T-cell (primary cell): ENCODE measurements at regions not wholly inside any gene's neighbourhood (a gene's known extent, or its start where the extent isn't known, plus 50 kb on each side); places are given as distances from the start of the nearest gene placed in this dataset.

Experiments used
- ATAC-seq, 4 experiments: fragments of 200-7000 bp in 3 of 4; fragments of 150-1000 bp in 1 of 4; cut with Tn5 transposase; replicated peaks in 1 of 4; 1 replicate in 3 of 4; 2 replicates in 1 of 4; pipeline ENCODE4 v1.10.0; 2021; ENCODE audit warnings: moderate library complexity in 3 of 4, mild to moderate bottlenecking in 2 of 4, moderate number of reproducible peaks in 1 of 4
- CTCF ChIA-PET, 2 donors: fragments of 300-600 bp; sonication (Branson Sonifier 250); formaldehyde crosslinking; loops; one replicate each; lab custom pipeline; 2022; ENCODE audit warnings: antibody characterized with exemption in 2 of 2; lab: Charles Lee
- POLR2A ChIA-PET, 2 donors: fragments of 300-600 bp; sonication (Branson Sonifier 250); formaldehyde crosslinking; loops; one replicate each; lab custom pipeline; 2022; ENCODE audit warnings: antibody characterized with exemption in 2 of 2; lab: Charles Lee
- DNase-seq, 35 experiments: peaks; one replicate each; pipeline versions ENCODE4 v3.0.0 to v3.0.0-alpha.2; 2013 to 2023
- H3K27ac ChIP-seq: one replicate; pipeline ENCODE4 v1.5.1; 2013; ENCODE audit warnings: low read length
- H3K27me3 ChIP-seq, 2 experiments: replicated peaks in 1 of 2; 1 replicate in 1 of 2; 2 replicates in 1 of 2; pipeline versions ENCODE4 v1.6.1 to v1.7.0; 2013; ENCODE audit warnings: low read length in 1 of 2, mixed read lengths in 1 of 2; ENCODE audit not compliant: control insufficient read depth in 2 of 2, insufficient read depth in 2 of 2; ENCODE audit errors: extremely low read depth in 1 of 2
- H3K36me3 ChIP-seq, 2 donors: 1 replicate in 1 of 2; 2 replicates in 1 of 2; pipeline versions ENCODE4 v1.6.1 to v1.7.0; 2013; ENCODE audit warnings: low read length in 1 of 2; ENCODE audit not compliant: control insufficient read depth in 2 of 2, insufficient read depth in 1 of 2; ENCODE audit errors: extremely low read depth in 1 of 2
- H3K4me1 ChIP-seq, 2 experiments: 1 replicate in 1 of 2; 2 replicates in 1 of 2; pipeline versions ENCODE4 v1.6.1 to v1.7.0; 2013; ENCODE audit warnings: low read length in 2 of 2, mixed read lengths in 1 of 2; ENCODE audit not compliant: insufficient read depth in 2 of 2, control insufficient read depth in 1 of 2; ENCODE audit errors: extremely low read depth in 1 of 2
- H3K4me3 ChIP-seq, 2 donors: 1 replicate in 1 of 2; 2 replicates in 1 of 2; pipeline versions ENCODE4 v1.5.1 to v1.7.0; 2013; ENCODE audit warnings: mild to moderate bottlenecking in 2 of 2, low read length in 1 of 2, moderate library complexity in 1 of 2; ENCODE audit not compliant: control insufficient read depth in 1 of 2; ENCODE audit errors: extremely low read depth in 1 of 2
- H3K9me3 ChIP-seq: 2 replicates; pipeline ENCODE4 v1.7.0; 2013
- H3K27ac Mint-ChIP-seq, 2 donors: one replicate each; pipeline ENCODE4 v1.8.0; 2020 to 2021; ENCODE audit warnings: mild to moderate bottlenecking in 2 of 2, mixed read lengths in 2 of 2
- H3K27me3 Mint-ChIP-seq, 2 donors: one replicate each; pipeline ENCODE4 v1.8.0; 2021 to 2022; ENCODE audit warnings: mixed read lengths in 2 of 2
- H3K36me3 Mint-ChIP-seq: one replicate; pipeline ENCODE4 v1.8.0; 2021; ENCODE audit warnings: mixed read lengths
- H3K4me1 Mint-ChIP-seq, 3 donors: one replicate each; pipeline ENCODE4 v1.8.0; 2020 to 2022; ENCODE audit warnings: mixed read lengths in 3 of 3, mild to moderate bottlenecking in 1 of 3
- H3K4me3 Mint-ChIP-seq, 3 donors: one replicate each; pipeline ENCODE4 v1.8.0; 2020 to 2022; ENCODE audit warnings: mild to moderate bottlenecking in 3 of 3, mixed read lengths in 3 of 3, moderate library complexity in 3 of 3
- H3K9me3 Mint-ChIP-seq, 3 donors: one replicate each; pipeline ENCODE4 v1.8.0; 2020 to 2022; ENCODE audit warnings: mixed read lengths in 3 of 3
- WGBS: methylation state at CpG from one replicate; pipeline ENCODE4 v1.1.5; 2013; ENCODE audit warnings: missing lambda C conversion rate; ENCODE audit not compliant: insufficient coverage; 5-methylcytosine and 5-hydroxymethylcytosine counted together

- Mint-ChIP-seq H3K4me1 (peaks cover 0 to 12% (median 1%) of the 10 kb centered on the region in 3 donors), H3K27ac (no peak overlapping the region), H3K36me3 (no peaks in the 10 kb centered on the region), H3K9me3 (no peaks in the 10 kb centered on the region), H3K4me3 (no peak overlapping the region), H3K27me3 (peaks cover 0 to 10% of the 10 kb centered on the region in 2 donors)
- CTCF ChIA-PET: no interaction called here
- Histone ChIP-seq H3K4me3 (no peak overlapping the region), H3K4me1 (no peaks in the 10 kb centered on the region), H3K36me3 (no peaks in the 10 kb centered on the region), H3K27me3 (no peaks in the 10 kb centered on the region), H3K27ac (no peak overlapping the region), H3K9me3 (no peaks in the 10 kb centered on the region)
- DNase-seq (no peak), ATAC-seq (no peak)
- POLR2A ChIA-PET: no interaction called here
Measured at GRCh38 chr18:44584900-44585299, 95.8 kb upstream of the SETBP1 start.

DNA sequence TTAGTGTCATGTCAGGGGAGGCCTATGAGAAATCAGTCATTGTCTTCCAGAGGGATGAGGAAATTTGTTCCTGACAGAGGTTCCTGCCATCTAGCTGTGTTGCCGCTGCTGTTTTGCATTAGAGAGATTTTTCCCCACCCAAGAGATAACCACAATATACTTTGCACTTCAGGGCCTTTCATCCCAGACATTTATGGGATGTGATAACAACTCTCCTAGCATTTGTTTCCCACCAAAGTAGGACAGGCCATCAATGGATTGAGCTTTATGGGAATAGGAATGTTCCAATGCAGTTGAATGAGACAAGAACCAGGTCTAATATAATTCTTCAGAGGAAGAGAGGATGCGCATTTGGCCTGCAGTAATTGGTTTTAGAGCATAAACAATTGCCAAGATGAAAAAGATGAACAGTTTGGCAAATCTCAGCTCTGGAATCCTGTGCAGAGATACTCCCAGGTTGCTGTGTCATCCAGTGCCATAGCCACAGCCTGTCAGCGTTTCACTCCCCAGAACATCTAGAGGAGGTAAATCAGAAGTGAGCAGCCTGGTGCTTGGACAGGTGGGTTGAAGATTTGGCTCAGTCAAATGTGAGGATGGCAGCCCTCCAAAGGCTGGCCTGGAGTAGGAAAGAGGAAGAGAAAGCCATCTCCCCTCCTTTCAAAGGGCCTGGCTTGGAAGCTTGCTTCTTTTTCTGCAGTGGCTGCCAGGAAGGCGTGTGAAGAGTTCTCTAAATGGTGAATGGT is 93.7 kb upstream of the SETBP1 start:
- Histone ChIP-seq H3K27me3 (no peaks in the 10 kb centered on the region), H3K36me3 (no peaks in the 10 kb centered on the region), H3K4me1 (no peaks in the 10 kb centered on the region), H3K9me3 (no peaks in the 10 kb centered on the region), H3K4me3 (no peak overlapping the region), H3K27ac (no peak overlapping the region)
- Mint-ChIP-seq H3K27me3 (peaks cover 2 to 10% of the 10 kb centered on the region in 2 donors), H3K4me3 (no peak overlapping the region), H3K36me3 (no peaks in the 10 kb centered on the region), H3K27ac (no peak overlapping the region), H3K4me1 (peaks cover 0 to 6% (median 0%) of the 10 kb centered on the region in 3 donors), H3K9me3 (no peaks in the 10 kb centered on the region)
- ChIA-PET POLR2A (no interaction called here), CTCF (no interaction called here)
- WGBS: no CpG with 5 or more reads among the region's 4 CpGs
- DNase-seq: no peak
- ATAC-seq: no peak

GRCh38 chr18:44588508-44588907 is 92.2 kb upstream of the SETBP1 start:
- H3K27me3 Mint-ChIP-seq: peaks cover 2 to 12% of the 10 kb centered on the region in 2 donors
- ChIA-PET POLR2A (no interaction called here), CTCF (no interaction called here)
- no peak overlapping the region for H3K27ac ChIP-seq
- 56% methylated on average over 2 of the region's 2 CpGs for WGBS
- H3K27ac Mint-ChIP-seq: no peak overlapping the region
- no peaks in the 10 kb centered on the region for H3K4me1 Mint-ChIP-seq
- H3K4me1 ChIP-seq: no peaks in the 10 kb centered on the region
- ATAC-seq (no peak), DNase-seq (no peak)
- H3K4me3 ChIP-seq: no peak overlapping the region
- no peaks in the 10 kb centered on the region for H3K9me3 Mint-ChIP-seq
- no peaks in the 10 kb centered on the region for H3K36me3 Mint-ChIP-seq
- no peaks in the 10 kb centered on the region for H3K36me3 ChIP-seq
- H3K4me3 Mint-ChIP-seq: no peak overlapping the region
- H3K27me3 ChIP-seq: no peaks in the 10 kb centered on the region
- no peaks in the 10 kb centered on the region for H3K9me3 ChIP-seq

DNA sequence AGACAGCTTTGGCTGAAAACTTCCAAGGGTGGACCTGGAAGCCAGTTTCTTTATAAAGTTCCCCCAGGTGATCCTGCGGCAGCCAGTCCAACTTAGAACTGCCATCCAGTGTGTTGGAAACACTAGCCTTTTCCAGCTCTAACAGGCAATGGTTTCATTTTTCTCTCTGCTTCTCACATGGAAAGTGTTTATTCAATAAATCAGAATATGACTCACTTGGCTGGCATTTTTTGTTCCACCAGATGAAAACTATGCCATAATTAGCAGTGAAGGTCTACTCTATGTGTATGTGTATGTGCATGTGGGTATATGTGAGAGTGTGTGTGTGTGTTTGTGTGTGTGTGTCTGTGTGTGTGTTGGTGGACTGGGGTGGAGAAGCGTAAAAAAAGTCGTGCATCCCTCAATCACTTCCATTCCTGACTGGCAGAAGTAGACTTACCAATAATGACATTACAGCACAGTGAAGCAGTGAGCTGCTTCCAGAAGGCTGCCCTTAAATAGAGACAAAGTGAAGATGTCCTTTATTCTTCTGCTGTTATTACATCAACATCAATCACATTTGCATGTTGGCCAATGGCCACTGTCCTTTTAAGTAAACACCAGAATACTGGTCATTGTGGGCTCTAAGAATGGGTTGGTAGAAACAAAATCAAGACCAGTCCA is 90.9 kb upstream of the SETBP1 start:
- H3K9me3 ChIP-seq: no peaks in the 10 kb centered on the region
- no peaks in the 10 kb centered on the region for H3K27me3 ChIP-seq
- ATAC-seq: no peak
- Mint-ChIP-seq H3K27ac (no peak overlapping the region), H3K4me3 (no peak overlapping the region), H3K36me3 (no peaks in the 10 kb centered on the region), H3K9me3 (no peaks in the 10 kb centered on the region), H3K27me3 (peaks cover 7 to 11% of the 10 kb centered on the region in 2 donors), H3K4me1 (no peaks in the 10 kb centered on the region)
- H3K27ac ChIP-seq: no peak overlapping the region
- H3K36me3 ChIP-seq: no peaks in the 10 kb centered on the region
- H3K4me3 ChIP-seq: no peak overlapping the region
- no peak for DNase-seq
- 60% methylated on average over 1 of the region's 3 CpGs for WGBS
- CTCF ChIA-PET: interaction anchor here in 1 of 2 donors (0.7 kb wide), 1 partner anchor 37 kb away, joined by 4 read pairs; no protein-coding TSS in a partner anchor
- H3K4me1 ChIP-seq: no peaks in the 10 kb centered on the region
- POLR2A ChIA-PET: no interaction called here

GRCh38 chr18:44590956-44591670 is 89.6 kb upstream of the SETBP1 start:
- ATAC-seq (no peak), DNase-seq (no peak)
- ChIA-PET POLR2A (no interaction called here), CTCF (no interaction called here)
- Histone ChIP-seq H3K9me3 (no peaks in the 10 kb centered on the region), H3K27me3 (no peaks in the 10 kb centered on the region), H3K27ac (no peak overlapping the region), H3K4me3 (no peak overlapping the region), H3K36me3 (no peaks in the 10 kb centered on the region), H3K4me1 (no peaks in the 10 kb centered on the region)
- Mint-ChIP-seq H3K27me3 (peaks cover 7 to 11% of the 10 kb centered on the region in 2 donors), H3K27ac (no peak overlapping the region), H3K9me3 (no peaks in the 10 kb centered on the region), H3K4me1 (no peaks in the 10 kb centered on the region), H3K36me3 (no peaks in the 10 kb centered on the region), H3K4me3 (no peak overlapping the region)
- no CpG with 5 or more reads among the region's 1 CpG for WGBS

DNA sequence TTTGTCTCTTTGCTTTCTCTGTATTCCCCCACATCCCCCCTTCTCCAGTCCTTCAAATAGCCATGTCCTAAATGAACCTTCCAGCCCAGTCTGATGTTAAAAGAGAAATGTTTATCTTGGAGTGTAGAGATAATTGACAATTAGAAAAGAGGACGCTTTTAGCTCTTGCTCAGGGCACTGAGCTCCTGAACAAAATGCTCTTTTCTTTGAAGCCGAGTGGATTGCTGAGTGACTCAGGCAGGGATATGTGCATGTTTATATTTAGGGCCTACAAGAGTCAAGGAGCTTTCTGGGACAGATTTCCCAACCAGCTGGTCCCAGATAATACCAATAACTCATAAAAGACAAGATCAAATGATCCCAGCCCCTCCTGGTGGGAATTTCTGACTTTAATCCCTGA is 88.0 kb upstream of the SETBP1 start:
- Histone ChIP-seq H3K9me3 (no peaks in the 10 kb centered on the region), H3K4me1 (peaks cover 0 to 2% of the 10 kb centered on the region in 2 experiments), H3K36me3 (no peaks in the 10 kb centered on the region), H3K4me3 (no peak overlapping the region), H3K27ac (no peak overlapping the region), H3K27me3 (no peaks in the 10 kb centered on the region)
- ATAC-seq (no peak), DNase-seq (no peak)
- H3K4me3 Mint-ChIP-seq: no peak overlapping the region
- ChIA-PET CTCF (no interaction called here), POLR2A (no interaction called here)
- no peaks in the 10 kb centered on the region for H3K9me3 Mint-ChIP-seq
- no peaks in the 10 kb centered on the region for H3K36me3 Mint-ChIP-seq
- H3K27me3 Mint-ChIP-seq: peaks cover 10 to 11% of the 10 kb centered on the region in 2 donors
- WGBS: 86% methylated on average over 1 of the region's 2 CpGs
- no peak overlapping the region for H3K27ac Mint-ChIP-seq
- H3K4me1 Mint-ChIP-seq: peaks cover 0 to 4% (median 0%) of the 10 kb centered on the region in 3 donors
